ENCODE measurements at regions not wholly inside any gene's neighbourhood (a gene's known extent, or its start where the extent isn't known, plus 50 kb on each side); places are given as distances from the start of the nearest gene placed in this dataset.
"Not testable (repeated sequence)": the region's sequence is repeated elsewhere in the genome, so short reads cannot be mapped to it uniquely, and the experiment has no call there.

DNA sequence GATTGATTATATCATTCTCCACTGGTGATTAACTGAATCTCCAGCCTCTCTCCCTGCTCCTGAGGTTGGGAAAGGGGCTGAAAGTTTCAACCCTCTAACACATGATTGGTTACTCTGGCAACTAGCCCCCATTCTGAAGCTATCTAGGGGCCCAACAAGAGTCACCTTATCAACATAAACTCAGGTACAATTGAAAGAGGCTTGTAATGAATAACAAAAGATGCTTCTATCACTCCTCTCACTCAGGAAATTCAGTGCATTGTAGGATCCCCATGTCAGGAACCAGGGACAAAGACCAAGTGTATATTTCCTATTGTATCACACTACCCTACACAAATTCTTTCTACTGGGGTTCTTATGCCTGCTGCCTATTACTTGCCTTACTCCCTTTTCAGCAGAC lies 123.9 kb upstream of the SLC13A1 start:
- no peak for DNase-seq (ENCODE audit: low spot score)

DNA sequence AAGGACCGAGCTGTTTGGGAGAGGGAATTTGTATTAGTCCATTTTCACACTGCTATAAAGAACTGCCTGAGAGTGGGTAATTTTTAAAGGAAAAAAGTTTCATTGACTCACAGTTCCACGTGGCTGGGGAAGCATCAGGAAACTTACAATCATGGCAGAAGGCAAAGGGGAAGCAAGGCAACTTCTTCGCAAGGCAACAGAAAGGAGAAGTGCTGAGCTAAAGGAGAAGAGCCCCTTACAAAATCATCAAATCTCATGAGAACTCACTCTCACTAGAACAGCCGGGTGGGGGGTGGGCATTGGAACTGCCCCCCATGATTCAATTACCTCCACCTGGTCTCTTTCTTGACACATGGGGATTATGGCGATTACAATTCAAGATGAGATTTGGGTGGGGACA lies 121.8 kb upstream of the SLC13A1 start:
- not testable (repeated sequence) for DNase-seq (ENCODE audit: low spot score)

DNA sequence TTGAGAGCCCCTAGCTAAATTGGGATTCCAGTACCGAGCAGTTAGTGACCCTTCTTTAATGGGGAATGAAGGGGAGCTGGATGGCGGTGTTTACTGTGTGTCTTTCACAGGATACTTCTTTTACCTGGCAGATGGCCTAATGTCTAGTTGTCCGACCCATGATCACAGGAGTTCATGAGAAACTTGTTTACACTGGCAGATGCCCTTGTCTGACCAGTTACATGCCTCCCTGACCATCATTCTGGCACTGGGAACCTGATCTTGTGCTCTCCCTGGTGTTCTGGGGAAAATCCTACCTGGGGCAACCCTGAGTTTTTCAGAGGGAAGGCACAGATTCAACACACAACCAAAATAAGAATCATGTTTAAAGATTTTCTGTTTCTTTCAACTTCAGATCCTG lies 120.1 kb upstream of the SLC13A1 start:
- DNase-seq (ENCODE audit: low spot score) = no peak

GRCh38 chr7:123314886-123315285 lies 115.1 kb upstream of the SLC13A1 start:
- no peak for DNase-seq (ENCODE audit: low spot score)

GRCh38 chr7:123308254-123308951 lies 108.6 kb upstream of the SLC13A1 start:
- DNase-seq (ENCODE audit: low spot score) = peak; percentile 7

- DNase-seq (ENCODE audit: low spot score) = no peak
These were observed 106.1 kb upstream of the SLC13A1 start for GRCh38 chr7:123305840-123306375.

DNA sequence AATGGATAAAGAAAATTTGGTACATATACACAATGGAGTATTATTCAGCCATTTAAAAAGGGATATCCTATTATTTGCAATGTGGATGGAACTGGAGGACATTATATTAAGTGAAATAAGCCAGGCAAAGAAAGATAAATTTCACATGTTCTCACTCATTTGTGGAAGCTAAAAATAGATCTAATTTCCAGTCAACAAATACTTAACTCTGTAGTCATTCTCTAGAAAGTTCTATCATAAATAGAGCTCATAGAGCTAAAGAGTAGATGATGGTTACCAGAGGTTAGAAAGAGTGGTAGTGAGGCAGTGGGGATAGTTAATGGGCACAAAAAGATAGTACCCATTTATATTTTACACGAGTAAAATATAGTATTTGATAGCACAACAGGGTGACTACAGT lies 104.2 kb upstream of the SLC13A1 start:
- no peak for DNase-seq (ENCODE audit: low spot score)

- no peak for DNase-seq (ENCODE audit: low spot score)
These were observed 97.2 kb upstream of the SLC13A1 start for GRCh38 chr7:123296965-123297364.

DNA sequence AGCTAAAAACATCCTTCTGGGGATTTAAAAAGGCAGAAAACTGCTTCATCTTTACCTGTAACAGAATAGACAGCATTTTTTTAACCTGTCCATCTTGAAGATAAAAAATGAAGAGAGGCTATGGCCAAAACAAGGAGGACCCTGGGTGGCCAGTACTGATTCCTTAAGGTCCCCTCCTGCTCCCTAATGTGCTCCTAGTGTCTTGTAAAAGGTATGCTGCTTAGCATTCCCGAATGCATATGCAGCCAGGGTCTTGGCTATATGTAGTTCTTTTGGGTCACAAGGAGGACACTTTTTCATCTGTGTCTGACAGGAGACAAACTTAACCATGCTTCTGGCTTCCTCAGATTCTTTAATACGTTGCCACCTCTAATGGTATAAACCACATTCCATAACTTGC lies 93.9 kb upstream of the SLC13A1 start:
- no peak for DNase-seq (ENCODE audit: low spot score)

DNA sequence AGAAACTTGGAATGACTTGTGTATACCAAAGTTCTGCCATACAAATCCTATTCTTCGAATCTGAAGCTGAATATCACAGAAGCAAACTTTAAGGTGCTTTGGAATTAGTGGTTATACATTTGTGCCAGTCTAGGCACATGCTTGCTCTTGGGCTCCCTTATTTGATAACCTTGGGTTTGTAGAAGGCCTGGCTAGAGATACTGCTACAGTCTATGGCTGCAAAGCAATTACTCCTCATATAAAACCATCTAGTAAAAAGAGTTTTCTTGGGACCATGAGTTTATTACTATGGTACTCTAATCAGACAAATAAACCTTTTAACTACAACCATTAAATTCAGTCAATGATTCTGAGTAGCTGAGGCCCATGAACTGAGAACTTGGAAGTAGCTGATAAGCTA lies 92.5 kb upstream of the SLC13A1 start:
- DNase-seq (ENCODE audit: low spot score) = no peak

GRCh38 chr7:123289200-123289599 lies 89.4 kb upstream of the SLC13A1 start:
- no peak for DNase-seq (ENCODE audit: low spot score)

- no peak for DNase-seq (ENCODE audit: low spot score)
These were observed 85.4 kb upstream of the SLC13A1 start for GRCh38 chr7:123285076-123285700.

- DNase-seq (ENCODE audit: low spot score) = no peak
These were observed 83.6 kb upstream of the SLC13A1 start for GRCh38 chr7:123283373-123283772.

GRCh38 chr7:123282181-123282580 lies 82.4 kb upstream of the SLC13A1 start:
- DNase-seq (ENCODE audit: low spot score) = no peak

- no peak for DNase-seq (ENCODE audit: low spot score)
These were observed 80.2 kb upstream of the SLC13A1 start for GRCh38 chr7:123279949-123280348.

DNA sequence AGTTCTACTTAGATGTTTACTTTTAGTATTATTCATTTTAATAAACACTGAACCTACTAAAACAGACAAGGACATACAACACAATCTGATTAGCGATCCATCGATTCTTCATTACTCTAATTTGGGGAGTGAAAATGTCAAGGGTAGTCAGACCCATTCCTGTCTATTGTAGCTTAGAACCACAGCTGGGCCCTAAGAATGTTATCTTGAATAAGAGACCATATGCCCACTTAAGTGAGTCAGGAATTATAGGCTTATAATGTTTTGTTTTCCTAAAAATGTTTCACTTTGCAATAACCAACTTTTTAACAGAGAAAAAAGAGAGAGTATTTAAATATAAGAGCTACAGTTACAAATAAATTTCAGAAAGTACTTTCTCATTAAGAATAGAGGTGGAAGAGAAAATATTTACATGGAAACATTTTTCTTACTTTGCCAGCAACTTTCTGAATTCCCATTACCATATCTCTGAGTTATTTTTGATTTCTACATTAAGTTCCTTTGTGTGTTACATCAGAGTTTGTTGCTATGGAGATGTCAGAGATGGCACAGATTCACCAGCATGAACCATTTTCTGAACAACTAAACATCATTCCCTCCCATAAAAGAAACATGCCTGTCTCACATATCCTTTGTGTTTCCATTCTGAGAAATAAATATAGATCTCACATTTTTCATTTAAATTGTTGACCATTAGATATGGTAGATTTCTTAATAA lies 75.4 kb upstream of the SLC13A1 start:
- DNase-seq (ENCODE audit: low spot score) = peak; percentile 15

DNA sequence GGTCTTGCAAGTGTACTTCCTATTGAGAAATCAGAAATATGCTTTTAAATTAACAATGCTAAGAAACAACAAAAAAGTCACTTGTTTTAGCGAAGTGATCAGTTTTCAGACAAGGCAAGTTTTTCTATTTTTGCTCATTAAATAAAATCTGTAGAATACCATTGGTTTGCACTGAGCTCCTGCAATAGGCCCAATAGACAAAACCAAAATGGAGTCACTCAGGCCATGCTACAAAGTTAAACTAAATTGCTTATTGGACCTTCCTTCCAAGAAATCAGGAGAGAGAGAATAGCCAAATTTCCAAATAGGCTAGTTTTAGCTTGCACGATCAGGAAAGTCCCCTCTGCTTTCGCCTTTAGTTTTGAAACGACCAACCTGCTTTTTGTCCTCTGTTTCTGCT lies 73.4 kb upstream of the SLC13A1 start:
- no peak for DNase-seq (ENCODE audit: low spot score)

DNA sequence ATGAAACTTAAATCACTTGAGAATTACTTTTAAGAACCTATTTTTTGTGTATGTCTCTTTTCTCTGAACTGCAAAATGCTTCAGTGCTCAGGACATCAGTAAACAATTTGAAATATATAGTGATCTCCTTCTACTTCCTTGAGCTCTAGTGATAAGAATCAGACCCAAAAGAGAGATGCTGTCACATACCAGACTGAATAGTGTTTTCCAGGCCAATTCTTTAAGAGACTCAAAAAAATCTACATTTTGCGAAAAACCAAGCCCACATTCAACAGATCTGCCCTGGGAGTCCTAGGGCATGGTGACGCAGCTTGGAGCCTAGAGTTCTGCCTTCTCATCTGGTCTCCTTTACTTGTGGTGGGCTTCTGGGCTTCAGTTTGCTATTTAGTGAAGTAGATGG lies 72.1 kb upstream of the SLC13A1 start:
- no peak for DNase-seq (ENCODE audit: low spot score)

DNA sequence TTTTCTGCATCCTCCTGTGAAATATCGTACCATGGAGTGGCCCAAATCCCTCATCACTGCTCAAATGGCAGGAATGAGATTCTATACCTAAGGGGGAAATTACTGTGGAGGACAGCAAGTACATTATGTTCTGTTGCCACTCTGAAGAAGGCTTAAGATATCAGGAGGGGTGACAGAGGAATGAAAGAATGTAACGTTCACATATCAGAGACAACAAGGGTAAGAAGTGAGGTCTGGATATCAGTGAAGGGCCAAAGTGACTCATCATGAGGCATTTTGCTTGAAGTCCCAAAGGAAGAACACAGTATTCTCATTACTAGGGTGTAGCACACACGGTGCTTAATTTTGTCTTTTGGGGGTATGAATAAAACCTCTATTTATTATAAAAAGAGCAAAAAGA lies 71.5 kb upstream of the SLC13A1 start:
- DNase-seq (ENCODE audit: low spot score) = no peak

GRCh38 chr7:123270570-123270969 lies 70.8 kb upstream of the SLC13A1 start:
- DNase-seq (ENCODE audit: low spot score) = no peak

DNA sequence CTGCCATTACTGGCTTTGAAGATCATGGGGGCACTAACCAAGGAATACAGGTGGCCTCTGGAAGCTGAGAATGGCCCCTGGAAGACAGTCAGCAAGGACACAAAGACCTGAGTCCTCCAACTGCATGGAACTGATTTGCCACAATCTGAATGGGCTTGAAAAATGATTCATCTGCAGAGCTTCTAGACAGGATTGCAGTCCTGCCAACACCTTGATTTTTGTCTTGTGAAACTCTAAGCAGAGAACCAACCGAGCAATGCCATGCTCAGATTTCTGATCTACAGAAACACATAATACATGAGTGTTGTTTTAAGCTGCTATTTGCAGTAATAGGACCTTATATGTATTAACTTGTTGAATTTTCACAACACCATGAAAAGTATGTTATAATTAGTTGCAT lies 66.1 kb upstream of the SLC13A1 start:
- DNase-seq (ENCODE audit: low spot score) = no peak

DNA sequence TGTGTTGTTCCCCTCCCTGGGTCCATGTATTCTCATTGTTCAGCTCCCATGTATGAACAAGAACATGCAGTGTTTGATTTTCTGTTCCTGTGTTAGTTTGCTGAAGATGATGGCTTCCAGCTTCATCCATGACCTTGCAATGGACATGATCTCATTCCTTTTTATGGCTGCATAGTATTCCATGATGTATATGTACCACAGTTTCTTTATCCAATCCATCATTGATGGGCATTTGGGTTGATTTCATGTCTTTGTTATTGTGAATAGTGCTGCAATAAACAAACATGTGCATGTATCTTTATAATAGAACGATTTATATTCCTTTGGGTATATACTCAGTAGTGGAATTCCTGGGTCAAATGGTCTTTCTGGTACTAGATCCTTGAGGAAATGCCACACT lies 65.1 kb upstream of the SLC13A1 start:
- not testable (repeated sequence) for DNase-seq (ENCODE audit: low spot score)

DNA sequence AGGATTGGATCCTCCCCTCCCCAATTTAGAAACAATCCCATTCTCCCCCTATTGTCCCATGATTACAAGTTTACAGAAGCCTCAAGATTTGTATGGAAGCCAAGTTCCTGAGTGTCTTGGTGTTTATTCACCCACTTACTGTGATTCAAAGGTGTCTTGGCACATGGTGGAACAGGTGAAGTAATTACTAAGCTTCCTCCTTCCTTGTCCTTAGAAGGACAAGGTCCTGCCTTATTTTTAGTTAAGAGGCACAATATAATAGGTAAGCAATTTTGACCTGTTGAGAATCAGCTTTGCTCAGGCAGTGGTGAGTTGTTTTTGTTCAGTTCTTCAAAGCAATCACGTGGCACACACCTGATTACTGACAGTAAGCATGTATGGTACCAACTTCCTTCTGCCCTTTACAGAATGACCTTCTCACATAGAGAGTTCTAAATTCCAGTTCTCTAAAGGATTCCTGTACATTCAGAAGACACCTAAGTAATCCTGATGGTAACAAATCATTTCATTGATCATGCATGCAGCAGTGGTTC lies 60.7 kb upstream of the SLC13A1 start:
- no peak for DNase-seq (ENCODE audit: low spot score)

Measured in cerebellar cortex (tissue), 1 donor.